Middle frontal gyrus (tissue), 1 donor: ENCODE measurements at regions not wholly inside any gene's neighbourhood (a gene's known extent, or its start where the extent isn't known, plus 50 kb on each side); places are given as distances from the start of the nearest gene placed in this dataset.
"Not testable (repeated sequence)": the region's sequence is repeated elsewhere in the genome, so short reads cannot be mapped to it uniquely, and the experiment has no call there.

ENCODE experiments used
- DNase-seq: peaks from one replicate; pipeline ENCODE4 v3.0.0-alpha.2; 2015; ENCODE audit warnings: low spot score; ENCODE audit errors: extremely low spot score

DNA sequence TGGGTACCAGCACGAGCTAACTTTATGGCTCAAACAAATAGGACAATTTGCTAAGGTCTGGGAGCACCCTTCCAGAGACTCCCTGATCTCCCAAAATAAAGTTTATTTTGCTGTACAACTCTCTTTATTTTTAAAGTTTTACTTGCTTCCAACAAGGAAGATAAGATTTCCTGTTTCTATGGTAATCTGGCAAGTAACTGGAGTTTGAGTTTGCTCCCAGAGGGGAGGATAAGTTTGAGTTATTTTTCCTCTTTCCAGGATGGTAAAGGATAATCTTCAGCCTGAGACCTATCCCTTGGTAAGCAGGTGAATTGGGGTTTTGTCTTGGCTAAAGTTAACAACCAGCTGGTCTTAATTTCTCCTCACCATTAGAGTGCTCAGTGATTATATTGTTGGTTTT, 1019.4 kb upstream of the ALCAM start:
- no peak for DNase-seq

DNA sequence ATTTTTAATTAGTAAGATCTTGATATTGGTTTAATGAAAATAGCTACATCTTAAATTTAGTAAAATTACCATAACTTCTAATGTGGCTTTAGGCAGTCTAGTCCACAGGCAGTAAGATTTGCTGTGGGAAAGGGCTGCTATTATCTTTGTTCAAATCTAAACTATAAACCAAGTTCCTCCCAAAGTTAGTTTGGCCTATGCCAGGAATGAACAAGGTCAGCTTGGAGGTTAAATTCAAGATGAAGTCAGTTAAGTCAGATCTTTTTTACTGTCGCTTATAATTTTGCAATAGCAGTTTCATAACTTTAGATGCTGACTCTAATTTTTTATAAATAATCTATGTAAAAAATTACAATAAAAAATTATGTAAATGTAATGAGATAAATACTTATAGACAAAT, 1016.9 kb upstream of the ALCAM start:
- DNase-seq, result no peak

DNA sequence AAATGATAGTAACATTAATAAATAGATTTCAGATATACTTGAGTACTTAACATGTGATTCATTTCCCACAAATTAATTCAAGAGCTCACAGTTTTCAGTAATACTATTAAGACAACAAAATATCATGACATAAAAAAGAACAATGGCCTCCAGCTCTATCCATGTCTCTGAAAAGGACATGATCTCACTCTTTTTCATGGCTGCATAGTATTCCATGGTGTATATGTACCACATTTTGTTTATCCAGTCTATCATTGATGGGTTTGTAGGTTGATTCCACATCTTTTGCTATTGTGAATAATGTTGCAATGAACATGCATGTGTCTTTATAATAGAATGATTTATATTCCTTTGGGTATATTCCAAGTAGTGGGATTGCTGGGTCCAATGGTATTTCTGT, 1012.8 kb upstream of the ALCAM start:
- no peak for DNase-seq

DNA sequence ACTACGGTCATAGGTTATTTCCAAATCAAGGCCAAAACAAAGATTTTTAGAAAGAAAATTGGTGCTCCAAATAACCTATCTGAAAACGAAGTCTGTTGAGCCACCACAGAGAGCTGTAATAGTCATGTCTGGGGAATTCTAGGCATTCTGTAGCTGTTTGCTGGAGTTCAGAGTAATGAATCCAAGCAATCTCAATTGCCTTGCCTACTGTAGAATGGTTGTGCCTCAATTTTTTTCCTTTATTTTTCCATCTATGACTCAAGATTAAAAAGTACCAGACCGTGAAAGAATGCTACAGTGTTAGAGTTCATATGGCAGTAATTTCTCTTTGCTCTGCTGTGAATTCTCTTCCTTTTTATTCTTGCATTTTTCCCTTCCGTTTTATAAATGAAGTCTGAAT, 1007.2 kb upstream of the ALCAM start:
- no peak for DNase-seq

DNA sequence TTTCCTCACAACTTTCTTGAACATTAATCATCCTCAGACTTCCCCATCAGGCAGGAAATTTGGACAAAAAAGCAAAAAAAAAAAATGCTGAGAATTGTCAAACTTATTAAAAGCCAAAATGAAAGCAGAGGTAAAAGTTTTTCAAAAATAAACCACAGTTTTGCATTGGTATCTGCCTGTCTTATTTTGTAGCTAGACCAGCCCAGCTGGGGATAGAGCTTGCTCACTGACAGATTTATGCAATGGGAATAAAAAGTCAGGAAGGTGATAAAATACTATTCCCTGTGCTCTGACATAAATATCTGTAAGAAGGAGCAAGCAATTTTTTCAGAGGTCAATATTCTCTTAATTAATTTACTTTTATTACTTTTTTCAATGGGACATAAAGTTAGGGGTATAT, 1006.7 kb upstream of the ALCAM start:
- no peak for DNase-seq

DNA sequence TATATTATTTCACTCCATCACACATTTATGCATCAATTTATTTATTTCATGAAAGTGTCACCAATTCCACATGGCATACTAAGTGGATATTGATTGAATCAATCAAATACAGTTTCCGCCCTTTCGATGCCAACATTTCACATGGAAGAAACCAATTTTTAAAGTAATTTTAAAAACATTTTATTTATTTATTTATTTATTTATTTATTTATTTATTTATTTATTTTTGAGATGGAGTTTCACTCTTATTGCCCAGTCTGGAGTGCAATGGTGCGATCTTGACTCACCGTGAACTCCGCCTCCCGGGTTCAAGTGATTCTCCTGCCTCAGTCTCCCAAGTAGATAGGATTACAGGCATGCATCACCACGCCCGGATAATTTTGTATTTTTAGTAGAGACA, 1005.0 kb upstream of the ALCAM start:
- DNase-seq, result not testable (repeated sequence)

DNA sequence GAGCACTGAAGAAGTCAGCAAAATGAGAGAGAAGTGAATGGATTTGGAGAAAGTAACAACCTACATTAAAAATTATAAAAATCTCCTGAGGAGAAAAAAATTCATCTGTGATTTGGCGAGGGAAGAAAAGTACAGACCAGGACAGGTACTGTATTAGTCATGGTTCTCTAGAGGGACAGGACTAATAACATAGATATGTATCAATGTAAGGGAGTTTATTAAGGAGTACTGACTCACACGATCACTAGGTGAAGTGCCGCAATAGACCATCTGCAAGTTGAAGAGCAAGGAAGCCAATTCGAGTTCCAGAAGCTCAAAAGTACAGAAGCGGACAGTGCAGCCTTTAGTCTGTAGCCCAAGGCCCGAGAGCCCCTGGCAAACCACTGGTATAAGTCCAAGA, 1004.4 kb upstream of the ALCAM start:
- no peak for DNase-seq

DNA sequence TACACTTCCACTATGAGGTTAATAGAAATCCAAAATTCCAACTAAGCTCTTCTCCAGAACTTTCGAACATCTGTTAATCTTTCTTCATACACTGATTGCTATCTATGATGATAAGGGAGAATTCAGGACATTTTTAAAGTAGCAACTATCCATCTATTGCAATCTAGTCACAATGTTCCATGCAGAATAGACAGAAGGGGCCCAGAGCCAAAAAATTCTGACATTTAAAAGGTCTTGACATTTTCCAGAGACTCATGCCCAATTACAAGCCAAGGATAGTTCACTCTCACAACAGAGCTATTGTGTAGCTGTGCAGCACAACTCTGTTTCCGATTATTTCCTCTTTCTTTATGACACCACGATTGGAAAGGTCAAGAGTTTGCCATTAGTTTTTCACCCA, 999.7 kb upstream of the ALCAM start:
- no peak for DNase-seq

DNA sequence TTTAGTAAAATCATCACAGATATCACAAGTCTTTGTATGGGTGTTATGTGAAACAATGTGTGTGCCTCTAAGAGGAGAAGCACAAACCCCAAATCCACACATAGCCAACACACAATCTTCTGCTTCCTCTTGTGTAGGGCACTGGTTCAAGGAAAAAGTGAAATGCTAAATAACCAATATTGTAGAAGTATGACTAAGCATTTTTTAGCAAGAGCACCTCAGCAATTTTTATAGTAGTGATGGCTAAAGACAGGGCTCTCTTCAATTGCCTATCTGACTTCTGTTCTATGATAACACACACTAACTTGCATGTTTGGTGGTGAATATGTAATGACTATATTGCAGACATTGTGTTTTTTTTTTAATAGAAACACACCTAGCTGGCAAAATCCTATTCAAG, 997.9 kb upstream of the ALCAM start:
- DNase-seq, result no peak

DNA sequence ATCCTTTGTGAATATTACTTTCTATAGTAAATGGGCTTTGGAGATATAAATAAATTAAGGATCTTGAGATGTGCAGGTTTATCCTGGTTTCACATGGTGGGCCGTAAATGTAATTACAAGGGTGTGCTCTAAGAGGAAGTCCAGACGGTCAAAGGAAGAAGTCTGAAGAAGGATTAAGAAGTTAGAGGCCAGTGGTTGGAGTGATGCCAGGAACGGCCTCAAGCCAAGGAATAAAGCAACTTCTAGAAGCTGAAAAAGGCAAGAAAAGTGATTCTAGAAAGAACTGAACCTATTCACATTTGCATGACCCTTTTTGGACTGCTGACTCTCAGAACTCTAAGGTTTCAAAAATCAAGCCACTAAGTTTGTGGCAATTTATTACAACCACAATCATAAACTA, 981.3 kb upstream of the ALCAM start:
- DNase-seq, result no peak

DNA sequence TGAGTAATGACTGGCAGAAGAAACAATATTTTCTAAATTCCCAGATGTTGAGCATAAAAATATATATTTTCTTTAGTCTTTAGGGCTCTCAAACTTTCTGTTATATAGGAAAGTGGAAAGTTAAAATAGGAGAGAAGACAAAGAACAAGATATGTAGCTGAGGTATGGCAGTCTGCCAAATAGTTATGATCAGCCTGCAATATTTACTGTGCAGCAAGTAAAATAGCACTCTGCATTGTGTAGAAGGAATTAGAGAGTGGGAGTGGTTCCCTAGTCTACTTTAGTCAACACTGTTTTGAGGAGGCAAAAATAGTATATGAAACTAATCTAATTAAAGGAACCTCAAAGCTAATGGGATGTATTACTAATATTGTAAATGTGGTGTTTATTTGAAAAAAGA, 978.1 kb upstream of the ALCAM start:
- DNase-seq, result no peak

DNA sequence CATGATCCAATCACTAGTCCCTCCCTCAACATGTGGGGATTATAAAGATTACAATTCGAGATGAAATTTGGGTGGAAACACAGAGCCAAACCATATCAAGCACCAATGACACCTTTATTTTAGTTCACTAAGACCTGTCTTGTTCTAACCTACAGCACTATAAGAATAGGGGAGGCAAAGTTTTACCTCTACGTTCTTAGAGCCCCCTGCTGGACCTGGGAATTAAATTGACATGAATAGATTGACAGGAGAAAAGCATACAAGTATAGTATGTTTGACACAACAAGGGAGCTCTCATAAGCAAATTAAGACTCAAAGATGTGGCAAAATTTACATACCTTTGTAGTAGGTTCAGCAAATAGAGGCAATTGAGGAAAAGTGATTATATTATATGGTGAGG, 974.4 kb upstream of the ALCAM start:
- DNase-seq, result no peak

DNA sequence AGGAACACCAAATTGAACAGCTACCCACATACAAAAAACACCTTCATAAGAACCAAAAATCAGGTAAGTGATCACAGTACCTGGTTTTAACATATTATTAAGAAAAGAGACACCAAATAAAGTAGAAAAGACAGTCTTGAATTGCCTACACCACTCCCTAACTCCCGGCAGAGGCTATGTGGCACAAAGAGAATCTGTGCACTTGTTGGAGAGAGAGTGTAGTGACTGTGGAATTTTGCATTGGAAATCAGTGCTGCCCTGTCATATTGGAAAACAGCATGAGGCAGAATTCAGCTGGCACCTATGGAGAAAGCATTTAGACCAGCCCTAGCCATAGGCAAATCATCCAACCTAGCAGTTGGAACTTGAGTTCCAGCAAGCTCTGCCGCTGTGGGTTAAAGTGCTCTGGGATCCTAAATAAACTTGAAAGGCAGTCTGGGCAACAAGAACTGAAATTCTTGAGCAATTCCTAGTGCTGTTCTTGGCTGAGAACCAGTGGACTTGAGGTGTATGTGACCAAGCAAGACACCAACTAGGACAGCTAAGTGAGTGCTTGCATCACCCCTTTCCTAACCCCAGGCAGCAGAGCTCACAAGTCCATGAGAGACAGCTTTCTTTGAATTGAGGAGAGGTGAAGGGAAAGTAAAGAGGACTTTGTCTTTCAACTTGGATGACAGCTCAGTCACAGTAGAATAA, 969.6 kb upstream of the ALCAM start:
- DNase-seq, result no peak

DNA sequence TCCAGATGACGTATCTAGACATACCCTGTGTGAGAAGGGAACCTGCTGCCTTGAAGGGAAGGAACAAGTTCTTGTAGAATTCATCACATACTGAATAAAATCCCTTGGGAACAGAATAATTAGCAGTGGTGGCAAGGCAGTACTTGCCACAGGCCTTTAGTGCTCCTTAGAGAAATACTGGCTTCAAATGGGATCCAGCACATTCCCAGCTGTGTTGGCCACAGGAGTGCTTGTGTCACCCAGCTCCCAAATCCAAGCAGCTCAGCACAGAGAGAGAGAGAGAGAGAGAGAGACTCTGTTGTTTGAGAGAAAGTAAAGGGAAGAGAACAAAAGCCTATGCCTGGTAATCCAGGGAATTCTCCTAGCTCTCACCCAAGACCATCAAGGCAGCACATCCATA, 969.0 kb upstream of the ALCAM start:
- no peak for DNase-seq

DNA sequence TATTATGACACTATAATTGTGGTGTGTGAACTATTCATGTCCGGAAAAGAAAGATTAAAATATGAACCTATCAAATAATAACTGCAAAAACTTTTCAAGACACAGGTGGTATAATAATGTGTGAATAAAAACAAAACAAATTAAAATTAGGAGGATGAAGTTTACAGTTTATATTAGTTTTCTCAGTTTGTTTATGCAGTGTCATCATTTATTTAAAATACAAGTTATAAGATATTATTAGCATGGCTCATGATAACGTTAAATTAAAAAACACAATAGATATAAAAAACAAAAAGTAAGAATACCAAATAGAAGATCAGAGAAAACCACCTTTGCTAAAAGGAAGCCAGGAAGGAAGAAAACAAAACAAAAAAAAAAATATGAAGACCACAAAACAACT, 963.8 kb upstream of the ALCAM start:
- no peak for DNase-seq

DNA sequence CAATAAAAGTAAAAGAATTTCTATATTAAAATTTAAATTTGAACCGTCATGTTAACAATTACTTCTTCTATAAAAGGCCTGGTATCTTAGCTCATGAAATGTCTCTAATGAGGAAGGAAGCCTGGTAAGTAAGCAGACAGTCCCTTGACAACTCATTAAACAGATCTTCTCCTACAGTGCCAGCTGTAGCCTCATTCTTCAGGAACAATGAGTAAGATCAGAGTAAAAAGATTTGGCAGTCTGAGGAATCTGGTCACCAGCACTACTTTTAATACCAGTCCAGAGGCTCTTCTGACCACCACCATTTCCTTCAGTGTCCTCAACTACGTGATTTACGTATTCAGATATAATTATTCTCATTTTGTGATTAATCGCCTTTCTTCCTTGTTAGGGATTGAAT, 955.0 kb upstream of the ALCAM start:
- no peak for DNase-seq

DNA sequence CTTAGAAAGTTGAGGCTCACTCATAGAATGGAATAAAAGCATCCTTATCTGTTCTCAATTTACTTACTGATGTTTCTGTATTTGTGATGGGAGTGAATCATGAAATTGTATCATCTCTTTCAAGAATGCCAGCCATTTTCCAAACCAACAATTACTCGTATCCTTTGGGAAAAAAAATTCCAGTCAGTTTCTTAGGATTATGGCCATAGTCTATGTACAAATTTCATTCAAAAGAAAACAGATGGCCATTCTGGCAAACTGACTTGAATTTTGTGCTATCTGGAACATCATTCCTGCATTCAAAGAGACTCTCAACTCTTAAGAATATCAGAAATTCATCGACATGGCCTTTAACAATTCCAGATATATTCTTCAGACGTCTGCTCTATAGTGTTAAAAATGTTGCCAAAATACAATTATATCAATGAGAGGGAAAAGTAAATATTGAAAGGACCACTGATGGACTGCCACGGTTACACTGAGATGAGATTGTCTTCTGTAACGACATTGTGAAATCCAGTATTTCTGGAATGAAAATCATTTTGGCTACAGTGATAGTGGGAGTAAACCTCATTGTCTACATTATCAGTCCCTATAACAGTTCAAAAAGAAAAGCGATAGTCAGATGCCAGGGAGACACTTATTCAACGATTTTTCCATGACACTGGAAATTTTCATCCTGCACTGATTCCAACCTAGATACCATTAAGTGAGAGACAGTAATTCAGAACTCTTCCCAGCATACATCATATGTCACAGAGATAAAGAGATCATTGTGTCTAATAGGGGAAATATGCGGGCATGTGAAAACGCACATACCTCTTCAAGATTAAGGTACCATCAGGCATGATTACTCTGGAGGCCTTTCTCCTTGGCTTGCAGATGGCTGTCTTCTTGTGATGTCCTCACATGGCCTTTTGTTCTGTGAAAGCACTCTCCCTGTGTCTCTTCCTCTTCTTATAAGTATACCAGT, 953.8 kb upstream of the ALCAM start:
- DNase-seq, result no peak

DNA sequence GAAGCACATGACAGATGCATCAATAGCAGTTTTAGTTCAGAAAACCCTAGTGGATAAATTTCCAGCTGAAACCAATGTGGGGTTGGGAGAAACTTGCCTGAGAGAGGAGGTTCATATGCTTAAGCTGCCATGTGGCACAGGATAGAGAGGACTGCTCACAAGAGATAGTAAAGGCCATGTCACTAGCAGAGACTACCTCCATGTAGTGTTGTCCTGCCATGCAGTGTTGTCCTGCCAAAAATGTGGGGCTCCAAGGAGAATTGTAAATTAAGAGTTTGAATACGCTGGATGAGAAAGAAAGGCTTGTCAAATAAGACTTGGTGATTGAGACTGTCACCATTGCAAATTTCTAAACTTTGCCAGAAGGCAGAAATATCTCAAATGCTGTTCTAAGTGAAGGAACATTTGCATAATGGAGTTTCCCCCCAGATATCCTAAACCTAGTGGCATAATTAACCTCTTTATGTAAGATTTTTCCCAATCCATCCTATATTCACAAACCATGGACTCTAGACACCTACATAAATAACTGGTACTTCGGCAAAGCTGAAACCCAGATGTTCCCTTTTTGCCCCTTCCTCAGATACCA, 938.3 kb upstream of the ALCAM start:
- no peak for DNase-seq

DNA sequence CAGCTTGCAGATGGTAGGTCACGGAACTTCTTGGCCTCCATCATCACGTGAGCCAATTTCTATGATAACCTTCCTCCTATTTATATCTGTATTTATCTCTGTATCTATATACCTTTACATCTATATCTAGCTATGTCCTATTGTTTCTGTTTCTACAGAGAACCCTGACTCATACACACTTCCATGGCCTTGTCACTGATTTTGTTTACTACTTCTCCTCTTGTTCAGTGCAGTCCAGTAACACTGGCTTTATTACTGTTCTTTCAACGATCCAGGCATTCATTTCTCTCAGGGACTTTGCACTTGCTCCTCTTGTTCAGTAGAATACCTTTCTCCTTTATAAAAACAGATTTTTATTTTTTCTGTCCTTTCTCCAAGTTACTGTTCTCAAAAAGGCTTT, 937.0 kb upstream of the ALCAM start:
- DNase-seq, result no peak

DNA sequence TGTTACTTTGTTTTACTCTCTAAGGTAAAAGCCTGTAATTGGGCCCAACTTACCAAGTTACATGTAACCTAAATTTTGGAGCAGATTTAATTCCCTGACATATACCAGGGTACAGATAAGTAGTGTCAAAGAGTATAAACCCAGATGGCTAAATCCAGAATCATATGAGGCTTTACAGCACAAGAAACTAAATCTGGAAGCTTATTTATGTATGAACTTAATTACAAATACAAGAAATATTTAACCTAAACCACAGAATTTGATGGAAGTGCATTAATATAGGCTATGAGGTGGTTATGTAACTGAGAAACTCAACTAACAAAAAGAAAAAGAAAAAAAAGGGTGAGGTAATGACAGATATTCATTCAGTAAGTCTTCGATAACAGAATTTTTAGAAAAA, 930.2 kb upstream of the ALCAM start:
- DNase-seq, result no peak

DNA sequence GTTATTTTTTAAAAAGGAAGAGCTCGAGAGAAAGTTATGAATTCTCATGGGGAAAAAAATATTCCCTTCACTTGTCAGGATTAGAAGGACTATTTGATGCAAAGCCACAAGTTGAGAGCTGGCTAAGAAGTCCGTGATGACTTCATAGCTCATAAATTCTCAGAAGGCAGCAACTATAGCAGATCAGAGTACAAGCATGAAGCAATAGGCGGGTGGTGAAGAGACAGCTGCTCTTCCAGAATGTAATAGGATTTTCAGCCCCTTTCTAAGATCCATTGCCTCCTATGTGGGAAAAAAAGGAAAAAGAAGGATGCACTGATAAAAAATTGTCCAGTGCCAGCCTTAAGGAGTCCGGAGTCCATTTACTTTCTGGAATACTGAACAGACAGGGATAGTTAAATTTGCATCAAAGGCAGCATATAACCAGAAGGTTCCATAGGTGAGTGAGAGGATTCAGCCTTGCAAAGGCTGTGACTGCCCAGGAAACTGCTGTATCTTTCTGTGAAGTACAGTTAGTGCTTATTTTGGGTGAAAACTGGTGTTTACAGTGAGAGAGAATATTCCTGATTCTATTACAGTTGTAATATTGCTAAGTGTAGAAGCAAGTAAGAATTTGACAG, 929.5 kb upstream of the ALCAM start:
- peak; percentile 26 for DNase-seq

DNA sequence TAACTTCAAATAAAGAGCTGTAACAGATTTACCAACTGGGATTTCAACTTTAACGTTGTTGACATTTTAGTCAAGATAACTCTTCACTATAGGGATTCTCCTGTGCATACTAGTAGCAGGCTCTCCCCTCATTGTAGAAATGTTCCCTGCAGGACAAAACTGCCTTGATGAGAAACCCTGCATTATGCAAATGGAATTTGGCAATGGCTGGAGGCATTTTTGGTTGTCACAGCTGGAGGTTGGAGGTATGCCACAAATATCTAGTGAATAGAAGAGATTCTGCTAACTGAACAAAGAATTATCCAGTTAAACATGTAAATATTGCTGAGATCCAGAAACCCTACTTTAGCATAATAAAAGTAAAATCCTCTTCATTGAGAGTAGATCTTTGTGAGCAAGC, 928.8 kb upstream of the ALCAM start:
- peak; percentile 69 for DNase-seq
